OCI-LY7 (cell line): ENCODE measurements at regions not wholly inside any gene's neighbourhood (a gene's known extent, or its start where the extent isn't known, plus 50 kb on each side); places are given as distances from the start of the nearest gene placed in this dataset.

Experiments
- CTCF ChIP-seq: fragments of 200-600 bp; sonication (generic); conservative IDR thresholded peaks from 2 replicates; pipeline ENCODE4 v1.5.1; 2014; ENCODE audit warnings: mild to moderate bottlenecking, antibody characterized with exemption, low read length, moderate library complexity, mixed read lengths
- EZH2phosphoT487 ChIP-seq: fragments of 200-600 bp; sonication (generic); IDR thresholded peaks from 2 replicates; pipeline ENCODE4 v1.6.1; 2018; ENCODE audit warnings: low read depth, borderline replicate concordance, mild to moderate bottlenecking, mixed run types, antibody characterized with exemption, low read length, moderate library complexity, mixed read lengths

- TF ChIP-seq EZH2phosphoT487 (no peak), CTCF (no peak)
Observed at GRCh38 chr10:131650169-131650705, 250.6 kb upstream of the PPP2R2D start.
